ENCODE measurements at regions not wholly inside any gene's neighbourhood (a gene's known extent, or its start where the extent isn't known, plus 50 kb on each side); places are given as distances from the start of the nearest gene placed in this dataset.

DNA sequence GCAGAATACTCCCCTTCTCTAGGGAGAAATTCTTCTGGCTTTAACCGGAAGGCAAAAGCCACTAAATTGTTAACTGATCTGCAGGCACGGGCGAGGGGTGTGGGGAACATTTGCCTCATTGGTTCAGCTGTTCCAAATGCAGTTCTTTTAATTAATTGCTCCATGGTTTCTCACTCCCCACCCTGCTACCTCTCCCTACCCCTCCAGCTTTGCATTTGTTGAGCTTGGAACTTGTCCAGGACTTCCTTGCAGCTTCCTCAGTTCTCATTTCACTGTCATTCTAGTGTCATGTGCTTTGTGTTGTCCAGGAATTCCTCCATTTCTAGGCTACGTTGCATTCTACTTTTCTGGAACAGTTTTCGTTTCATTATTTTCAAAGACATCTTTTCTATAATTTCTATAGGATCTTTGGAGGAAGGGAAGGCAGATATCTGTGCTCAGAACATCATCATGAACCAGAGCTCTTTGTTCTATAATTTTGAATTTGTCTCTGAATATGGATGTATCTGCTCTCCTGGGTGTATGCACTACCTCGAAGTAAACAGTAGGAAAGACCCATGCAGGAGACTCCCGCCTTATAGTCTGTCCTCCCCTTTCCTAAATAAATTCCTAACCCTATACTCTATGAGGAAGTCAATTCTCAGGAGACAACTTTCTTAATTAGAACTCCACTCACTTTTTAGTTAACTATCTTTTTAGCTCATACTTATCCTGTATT lies 132.4 kb upstream of the LMO4 start:
- no peak for DNase-seq

DNA sequence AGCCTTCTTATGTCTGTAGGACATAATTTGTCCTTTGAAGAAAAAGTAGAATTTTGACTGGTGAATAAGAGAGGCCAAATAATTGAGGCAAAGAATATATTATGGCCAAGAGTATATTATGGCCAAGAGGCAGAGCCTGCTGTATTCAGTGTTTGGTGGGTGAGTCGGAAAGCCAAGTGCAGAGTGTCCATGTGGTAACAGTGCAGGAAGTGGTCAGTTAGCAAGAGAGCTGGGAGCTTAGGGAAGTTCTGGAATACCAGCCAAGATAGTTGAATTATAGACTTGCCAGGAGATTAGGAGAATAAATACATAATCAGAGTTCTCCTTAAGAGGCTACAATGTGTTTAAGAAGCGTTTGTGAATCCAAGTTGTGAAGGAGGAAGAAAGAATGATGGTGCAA lies 131.5 kb upstream of the LMO4 start:
- DNase-seq, result no peak

DNA sequence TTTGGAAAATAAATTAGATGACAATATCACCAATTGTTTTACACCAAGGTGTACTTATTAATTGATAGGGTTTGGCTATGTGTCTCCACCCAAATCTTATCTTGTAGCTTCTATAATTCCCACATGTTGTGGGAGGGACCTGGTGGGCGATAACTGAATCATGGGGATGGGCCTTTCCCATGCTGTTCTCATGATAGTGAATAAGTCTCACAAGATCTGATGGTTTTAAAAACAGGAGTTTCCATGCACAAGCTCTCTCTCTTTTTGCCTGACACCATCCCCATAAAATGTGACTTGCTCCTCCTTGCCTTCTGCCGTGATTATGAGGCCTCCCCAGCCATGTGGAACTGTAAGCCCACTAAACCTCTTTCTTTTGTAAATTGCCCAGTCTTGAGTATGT lies 131.0 kb upstream of the LMO4 start:
- no peak for DNase-seq

DNA sequence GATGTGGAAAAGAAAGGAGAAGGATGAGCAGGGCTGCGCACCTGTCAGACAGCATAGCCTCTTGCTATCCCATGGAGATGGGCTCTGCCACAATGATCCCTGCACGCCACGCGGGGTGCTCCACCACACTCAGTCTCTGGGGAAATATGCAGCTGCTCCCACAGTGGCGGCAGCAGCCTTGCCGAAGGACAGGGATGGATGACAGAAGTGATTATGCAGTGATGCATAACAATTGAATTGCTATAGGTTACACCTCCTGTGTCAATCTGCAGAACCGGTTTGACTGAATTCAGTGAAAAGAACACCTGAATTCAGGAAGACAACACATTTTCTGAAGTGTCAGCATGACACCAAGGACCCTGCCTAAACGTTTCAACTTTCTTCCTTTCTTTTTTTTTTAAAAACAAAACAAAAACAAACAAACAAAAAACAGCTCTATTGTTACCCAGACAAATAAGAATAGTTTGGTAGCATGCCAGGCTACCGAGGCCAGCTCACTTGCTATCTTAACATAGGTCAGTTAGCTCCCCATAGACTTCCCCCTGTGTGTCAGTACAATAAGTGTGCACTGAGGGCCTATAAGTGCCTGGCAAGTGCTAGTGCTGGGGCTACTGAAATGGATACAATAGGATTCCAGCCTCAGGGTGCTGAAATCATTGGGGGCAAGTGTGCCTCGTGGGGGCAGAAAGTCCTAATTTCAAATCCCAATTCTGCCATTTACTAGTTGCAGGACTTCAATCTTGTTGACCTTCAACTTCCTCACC lies 127.6 kb upstream of the LMO4 start:
- DNase-seq, result no peak

DNA sequence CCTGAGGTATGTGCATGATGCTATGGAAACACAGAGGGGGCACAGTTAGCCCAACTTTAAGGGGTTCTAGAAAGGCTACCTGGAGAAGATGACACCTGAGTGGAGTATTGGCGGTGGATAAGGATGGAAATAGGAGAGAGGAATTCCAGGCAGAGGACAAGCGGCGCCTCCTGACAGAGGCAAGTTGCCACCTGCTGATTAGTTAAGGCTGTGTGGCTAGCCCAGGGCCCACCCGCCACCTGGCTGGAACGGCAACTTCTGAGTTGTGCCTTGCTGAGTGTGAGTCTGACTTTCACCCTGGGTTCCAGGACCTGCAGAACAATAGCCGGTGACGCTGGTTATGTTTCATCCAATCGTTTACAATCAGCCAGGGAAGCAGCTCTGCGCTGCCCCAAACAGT lies 126.9 kb upstream of the LMO4 start:
- DNase-seq, result no peak

DNA sequence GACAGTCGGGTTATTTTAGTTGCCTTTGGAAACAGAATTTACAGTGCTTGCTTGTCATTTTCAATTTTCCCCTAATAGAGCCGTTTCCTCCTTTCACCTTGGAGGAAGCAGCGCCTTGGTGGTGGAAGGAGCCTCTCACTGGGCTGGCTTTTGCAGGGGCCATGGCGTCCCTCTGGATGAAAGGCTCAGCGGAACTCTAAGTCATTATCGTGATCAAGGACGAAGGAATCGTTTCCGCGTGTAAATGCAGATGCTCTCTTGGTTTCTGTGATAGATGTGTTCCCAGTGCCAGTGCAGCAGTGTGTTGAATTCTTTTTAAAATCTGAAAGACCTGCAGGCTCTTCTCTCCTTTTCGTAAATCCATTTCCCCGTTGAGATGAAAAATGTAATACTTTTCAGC lies 126.2 kb upstream of the LMO4 start:
- DNase-seq, result no peak

DNA sequence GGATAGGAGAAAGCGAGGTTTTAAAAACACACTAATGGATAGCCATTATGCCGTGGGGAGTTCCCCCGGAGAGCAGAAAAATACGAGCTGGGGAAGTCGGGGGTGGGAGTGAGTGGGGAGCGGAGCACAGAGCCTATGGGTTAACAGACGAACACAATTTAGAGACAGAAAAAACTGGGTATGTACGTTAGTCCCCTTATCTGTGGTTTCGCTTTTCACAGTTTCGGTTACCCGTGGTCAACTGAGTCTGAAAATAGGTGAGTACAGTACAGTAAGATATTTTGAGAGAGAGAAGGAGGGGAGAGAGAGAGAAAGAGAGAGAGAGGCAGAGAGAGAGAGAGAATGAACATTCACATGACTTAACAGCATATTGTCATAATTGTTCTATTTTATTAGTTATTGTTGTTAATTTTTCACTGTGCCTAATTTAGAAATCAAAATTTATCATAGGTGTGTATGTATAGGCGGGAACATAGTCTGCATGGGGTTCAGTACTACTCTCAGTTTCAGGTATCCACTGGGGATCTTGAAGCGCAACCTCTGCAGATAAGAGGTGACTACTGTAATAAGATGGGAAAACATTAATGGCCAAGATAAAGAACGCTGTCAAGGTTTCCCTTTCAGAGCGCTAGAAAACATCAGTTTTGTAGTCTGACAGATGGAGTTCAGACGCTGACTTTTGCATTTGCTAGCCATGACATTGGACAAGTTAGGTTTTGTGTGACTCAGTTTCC lies 125.6 kb upstream of the LMO4 start:
- DNase-seq, result peak; percentile 67

DNA sequence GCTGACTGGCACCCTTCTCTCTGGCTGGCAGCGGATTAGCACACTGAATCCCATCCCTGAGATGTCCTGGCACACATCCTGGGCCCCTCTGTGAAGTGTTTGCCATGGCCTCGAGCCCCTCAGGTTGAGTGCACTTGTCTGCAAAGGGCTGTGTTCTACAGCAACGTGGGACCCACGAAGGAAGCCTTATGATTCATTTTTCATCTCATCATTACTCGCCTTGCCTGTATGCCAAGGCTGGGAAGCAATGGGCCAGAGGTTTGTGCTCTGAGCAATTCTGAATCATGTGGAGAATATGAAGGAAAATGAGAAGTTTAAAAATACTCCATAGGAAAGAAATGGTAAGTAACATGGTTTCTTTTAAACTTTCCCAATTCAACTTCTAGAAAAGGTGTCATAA lies 124.8 kb upstream of the LMO4 start:
- no peak for DNase-seq

DNA sequence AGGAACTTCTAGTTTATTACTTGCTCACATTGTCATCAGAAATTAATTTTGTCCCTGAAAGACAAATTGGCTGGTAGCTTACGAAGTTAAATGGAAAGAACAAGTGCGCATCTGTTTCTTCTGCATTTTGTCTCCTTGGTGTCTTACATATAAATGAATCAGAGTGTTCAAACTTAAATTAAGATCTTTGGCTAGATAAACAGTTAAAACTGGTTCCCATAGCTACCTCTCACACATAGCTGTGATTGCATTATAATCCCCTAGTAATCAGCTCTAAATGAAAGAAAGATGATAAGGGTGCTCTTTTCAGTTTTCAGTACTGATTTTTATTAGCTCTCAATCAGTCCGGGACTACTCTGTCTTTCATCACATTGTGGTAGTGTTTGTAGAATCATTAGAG lies 124.2 kb upstream of the LMO4 start:
- DNase-seq, result no peak

DNA sequence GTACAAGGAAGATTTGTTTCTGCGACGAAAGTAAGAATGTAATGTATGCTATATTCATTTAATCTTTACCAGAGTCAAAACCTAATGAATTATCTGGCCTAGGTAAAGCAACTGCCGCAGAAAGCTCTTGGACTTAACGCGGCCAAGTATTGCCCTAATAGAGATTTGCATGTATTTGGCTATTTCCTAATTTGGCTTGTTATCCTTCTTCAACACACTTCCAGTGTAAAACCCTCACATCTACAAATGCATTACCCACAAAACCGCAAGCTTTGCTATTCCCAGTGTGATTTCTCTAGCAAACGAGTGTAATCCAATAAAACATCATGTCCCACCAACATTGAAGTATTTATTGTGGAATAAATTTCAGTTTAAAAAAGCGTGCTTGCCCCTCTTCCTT lies 123.8 kb upstream of the LMO4 start:
- DNase-seq, result peak; percentile 61

DNA sequence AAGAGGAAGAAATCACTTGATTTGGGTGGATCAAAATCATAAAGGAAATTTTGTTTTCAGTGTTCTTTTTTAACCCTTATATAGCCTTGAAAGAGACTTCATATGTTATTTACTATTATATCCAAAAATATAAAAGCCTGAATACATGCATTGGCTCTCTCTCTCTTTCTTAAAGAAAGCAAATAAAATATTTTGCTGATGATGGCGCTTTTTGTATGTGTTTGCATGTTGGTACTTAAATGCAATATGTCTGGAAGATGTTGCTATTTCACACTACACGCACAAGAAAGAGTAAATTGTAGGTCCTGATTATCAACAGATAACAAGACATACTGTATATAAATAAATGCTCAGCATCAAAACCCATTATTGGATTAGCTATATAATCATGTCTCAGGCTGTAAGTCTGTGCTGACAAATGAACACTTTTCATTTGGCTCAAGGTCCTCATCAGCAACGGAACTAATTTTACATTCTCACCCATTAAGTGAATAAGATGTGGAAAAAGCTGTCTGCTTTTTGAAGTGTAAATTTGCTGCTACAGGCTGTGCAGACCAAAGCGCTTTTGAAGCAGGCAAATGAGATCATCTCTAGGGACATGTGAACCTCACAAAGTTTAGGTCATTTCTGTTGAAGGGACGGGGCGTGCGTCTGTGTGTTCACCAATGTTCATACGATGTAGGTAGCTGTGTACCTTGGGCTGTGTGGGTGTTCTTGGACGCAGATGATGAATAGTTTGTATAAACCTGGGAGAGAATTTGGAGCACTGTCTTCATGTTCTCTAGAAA lies 122.4 kb upstream of the LMO4 start:
- no peak for DNase-seq

DNA sequence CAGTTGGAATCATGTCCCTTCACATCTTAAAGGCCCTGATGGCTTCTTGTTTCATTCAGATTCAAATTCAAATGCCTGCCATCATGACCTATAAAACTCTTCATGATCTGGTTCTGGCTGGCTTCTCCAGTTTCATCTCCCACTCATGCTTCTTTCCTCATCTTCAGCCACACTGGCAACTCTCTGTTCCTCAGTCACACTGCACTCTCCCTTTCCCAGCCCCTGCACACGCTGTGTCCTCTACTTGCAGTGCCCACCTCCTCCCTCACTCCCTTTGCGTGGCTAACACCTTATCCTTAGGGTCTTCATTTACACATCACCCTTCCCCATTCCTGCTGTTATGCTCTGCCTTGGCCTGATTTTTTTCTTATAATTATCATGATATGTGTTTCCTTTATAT lies 120.6 kb upstream of the LMO4 start:
- DNase-seq, result no peak

DNA sequence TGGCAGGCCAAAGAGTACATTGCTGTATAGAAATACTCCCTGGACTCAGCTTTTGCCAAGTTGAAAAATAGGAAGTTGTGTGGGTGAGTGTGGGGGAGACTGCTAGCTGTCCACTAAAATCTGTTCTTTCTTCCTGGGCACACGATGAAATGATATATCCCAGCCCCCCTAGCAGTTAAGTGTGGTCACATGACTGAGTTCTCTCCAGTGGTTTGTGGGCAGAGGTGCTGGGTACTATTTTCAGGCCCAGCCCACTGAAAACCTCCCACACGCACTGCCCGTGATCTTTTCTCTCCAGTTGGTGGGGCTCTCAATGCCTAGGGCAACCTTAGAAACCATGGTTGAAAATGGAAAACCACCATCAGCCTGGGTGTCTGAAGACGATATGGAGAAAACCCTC lies 119.7 kb upstream of the LMO4 start:
- DNase-seq, result peak; percentile 38

DNA sequence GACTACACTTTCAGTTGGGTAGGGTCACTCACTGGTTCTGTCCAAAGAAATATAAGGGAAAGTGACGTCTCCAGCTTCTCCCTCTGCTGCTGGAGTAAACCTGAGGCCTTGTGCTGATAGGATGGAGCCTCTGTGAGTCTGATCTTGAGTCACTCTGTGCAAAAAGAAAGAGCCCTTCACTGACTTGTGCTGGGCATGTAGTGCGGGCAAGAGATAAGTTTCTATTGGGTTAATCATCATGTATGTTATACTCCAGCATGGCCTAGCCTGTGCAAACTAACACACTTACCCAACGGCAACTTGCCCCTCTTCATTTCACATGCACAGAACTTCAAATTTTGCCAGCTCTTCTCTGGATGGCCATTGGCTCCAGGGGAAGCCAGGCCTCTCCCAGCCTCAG lies 118.5 kb upstream of the LMO4 start:
- no peak for DNase-seq

DNA sequence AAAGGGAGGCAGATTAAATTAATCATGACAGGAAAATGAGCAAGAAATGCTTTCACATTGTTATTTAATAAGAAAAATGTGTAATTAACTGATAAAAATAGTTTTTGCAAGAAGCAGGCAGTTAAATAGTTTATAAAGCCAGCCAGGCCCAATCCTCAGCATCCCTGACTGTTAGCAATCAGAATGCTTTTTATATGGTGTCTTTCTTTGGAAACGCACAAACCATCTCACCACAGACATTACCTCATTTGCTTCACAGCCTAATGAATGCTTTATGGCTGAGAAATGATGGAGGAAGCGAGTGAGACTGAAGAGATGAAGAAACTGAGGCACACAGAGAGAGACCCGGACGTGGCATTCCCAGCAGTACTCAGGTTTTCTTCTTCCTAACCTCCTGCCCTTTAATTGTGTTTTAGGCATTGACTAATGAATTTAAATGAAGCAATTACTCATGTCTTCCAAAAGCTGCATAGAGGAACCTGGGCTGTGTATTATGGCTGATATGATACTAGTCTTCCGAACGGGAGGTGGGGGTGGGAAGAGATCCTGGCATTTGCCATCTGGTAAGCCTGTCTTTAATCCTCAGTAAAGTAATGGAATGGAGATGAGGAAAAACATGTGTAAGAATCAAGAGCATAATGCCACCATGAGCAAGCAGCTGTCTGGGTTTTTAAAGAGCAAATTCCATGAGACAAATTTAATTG lies 116.1 kb upstream of the LMO4 start:
- DNase-seq, result no peak

DNA sequence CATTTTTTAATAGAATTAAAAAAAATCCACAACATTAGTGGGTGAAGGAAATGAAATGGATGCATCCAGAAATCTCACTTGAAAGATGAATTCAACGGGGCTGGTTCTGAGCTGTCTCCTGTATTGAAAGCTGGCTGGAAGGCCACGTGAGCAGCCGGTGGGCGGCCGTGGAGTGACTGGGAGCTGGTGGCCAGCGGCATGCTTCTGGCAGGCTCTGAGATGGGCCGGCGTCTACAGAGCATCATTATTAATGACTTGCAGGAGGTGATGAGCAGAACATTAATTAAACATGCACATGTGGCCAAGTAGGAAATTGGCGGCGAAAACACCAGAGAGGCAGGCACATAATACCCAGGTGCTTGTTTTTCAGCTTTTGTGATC lies 115.6 kb upstream of the LMO4 start:
- no peak for DNase-seq

DNA sequence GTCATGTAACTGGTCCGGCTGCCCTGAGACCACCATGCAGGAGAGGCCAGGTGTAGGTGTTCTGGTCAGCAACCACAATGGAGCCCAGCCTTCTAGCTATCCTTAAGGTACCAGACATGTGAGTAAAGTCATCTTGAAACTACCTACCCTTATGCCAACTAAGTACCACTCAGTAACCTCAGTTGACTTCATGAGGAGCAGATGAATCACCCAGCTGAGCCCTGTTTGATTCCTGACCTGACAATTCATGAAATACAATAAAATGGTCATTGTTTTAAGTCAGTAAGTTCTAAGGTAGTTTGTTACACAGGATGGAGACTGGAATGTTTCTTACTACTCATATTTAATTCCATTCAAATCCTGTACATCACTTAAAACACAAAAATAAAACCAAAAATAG lies 113.1 kb upstream of the LMO4 start:
- DNase-seq, result no peak

DNA sequence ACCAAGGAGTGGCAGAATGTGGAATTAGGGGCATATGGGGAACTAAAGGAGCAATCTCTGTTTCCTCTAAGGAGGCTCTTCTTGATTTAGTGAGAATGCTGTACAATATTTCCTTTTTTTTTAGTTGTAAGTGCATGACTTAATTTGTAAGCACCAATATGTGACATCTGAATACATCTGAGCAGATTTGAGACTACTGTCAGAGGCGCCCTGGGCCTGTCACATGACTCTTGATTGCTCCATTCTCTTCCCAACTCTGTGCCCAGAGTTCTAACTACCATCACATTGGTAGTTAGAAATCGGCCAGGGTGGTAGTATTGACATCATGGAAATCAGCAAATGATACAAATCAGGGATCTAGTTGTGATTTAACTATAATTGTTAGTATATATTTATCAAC lies 110.1 kb upstream of the LMO4 start:
- DNase-seq, result no peak

DNA sequence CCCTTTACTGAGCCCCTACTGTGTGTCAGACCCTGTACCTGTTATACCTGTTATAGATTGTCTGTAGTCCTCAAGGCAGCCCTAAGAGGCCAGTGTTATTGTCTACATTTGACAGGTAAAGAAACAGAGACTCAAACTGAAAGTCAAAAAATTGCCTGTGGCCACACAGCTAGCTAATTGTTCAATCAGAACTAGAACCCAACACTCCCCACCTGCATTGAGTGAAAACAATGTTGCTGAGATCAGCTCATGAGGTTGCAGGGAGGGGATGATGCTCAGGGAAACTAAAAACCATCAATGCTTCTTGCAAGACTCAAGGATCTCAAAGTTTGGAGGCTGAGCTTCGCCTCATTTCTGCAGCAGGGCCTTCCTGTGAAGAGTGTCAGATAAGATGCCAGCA lies 109.5 kb upstream of the LMO4 start:
- DNase-seq, result no peak

DNA sequence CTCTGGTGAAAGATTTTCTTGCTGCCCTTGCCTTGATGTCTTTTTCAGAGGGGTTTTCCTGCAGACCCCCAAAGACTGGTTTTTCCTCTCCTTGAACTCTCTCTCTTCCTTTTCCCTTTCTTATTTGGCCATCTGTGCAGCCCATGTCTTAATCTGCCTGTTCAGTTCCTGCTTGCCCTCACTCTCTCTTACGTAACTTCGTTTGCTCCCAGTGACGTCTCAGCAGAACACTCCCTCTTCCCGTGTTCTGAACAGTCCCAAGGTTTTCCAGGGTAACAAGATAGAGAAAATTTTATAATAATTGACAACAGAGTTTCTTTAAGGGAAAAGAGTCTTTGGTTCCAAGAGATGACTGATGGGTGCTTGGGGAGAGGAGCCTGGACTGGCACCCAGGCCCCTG lies 109.1 kb upstream of the LMO4 start:
- no peak for DNase-seq

DNA sequence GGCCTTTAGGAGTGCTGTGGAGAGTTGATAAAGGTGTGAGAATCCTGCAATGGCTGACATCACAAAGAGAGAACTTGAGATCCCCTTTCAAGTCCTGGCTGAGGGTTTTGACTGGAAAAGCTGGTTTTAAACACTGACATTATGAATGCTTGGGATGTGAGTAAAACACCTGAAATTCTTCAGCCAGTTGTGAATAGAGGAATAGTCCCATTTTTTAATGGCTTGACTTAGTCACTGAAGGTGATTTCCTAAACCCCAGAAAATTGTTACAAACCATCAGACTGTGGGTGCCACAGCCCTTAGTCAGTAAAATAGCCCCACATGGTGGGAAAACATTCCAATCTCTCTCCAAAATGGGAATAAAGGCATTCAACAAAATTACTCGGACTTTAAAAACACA lies 107.7 kb upstream of the LMO4 start:
- DNase-seq, result no peak

DNA sequence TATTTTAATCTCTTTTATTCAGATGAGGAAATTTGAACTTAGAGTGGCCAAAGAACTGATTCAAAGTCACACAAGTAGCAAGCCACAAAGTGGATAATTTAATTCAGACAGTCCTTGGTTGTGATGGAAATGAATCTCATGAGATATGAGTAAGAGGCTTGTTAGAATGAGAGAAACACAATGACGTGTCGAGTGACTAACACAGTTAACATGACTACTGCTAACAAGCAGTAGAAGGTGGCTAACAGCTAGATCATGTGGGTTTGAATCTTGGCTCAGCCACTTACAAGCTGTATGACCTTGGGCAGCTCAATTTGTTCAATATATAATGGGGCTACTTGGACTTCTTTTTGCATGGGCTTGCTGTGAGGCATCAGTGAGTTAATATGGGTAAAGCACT lies 104.5 kb upstream of the LMO4 start:
- no peak for DNase-seq

DNA sequence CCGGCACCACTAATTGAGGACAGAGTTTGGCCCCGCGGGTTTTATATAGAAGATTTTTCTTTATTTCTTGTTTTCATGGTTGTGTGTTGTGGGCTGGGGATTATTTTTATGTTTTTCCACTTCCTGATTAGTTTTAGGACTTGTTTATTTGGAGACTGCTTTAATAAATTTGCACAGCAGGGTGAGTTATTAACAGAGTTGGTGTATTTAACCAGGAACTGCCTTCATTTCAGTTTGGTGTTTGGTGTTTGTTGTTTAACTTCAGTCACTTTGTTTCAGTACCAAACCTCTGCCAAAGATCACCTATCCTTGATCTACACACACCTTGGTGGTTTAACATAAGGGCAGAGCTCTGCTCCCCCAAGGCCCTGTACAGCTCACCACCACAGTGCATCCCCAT lies 103.5 kb upstream of the LMO4 start:
- DNase-seq, result no peak

Data from hematopoietic multipotent progenitor cell treated with erythropoietin and hydrocortisone succinate and interleukin-3 and kit ligand, for 6 days (in vitro differentiated cells).